ENCODE measurements at regions not wholly inside any gene's neighbourhood (a gene's known extent, or its start where the extent isn't known, plus 50 kb on each side); places are given as distances from the start of the nearest gene placed in this dataset.

DNA sequence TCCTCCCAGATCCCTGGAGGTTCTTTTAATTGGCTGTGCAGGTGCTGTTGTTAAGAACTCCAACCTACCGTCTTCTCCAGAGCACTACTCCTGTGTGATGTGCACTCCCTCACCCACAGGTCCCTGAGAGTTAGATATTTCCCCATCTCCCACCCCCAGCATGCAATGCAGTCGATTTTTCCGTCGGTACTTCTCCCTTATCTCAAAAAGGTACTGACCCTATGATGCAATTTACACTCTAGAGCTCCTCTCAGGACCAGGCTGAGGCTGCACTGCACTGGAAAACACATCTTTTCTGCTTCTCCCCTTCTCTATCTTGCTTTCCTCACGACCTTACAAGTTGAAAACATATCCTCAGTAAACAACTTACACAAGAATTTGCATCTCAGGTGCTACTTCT, 312.4 kb upstream of the TBX3 start:
- no peak for TF ChIP-seq CTCF (IDR thresholded peaks at IDR 0.05)
- no peak overlapping the region for H3K27ac Mint-ChIP-seq
- Histone ChIP-seq H3K4me1 (ENCODE audit: control insufficient read depth in 1 of 2, insufficient read depth in 2 of 2, low read length in 2 of 2) (no peaks in the 10 kb centered on the region), H4K20me1 (ENCODE audit: insufficient read depth, low read length) (no peaks in the 10 kb centered on the region), H3K4me2 (replicated peaks; ENCODE audit: extremely low read depth, low read length, poor library complexity, severe bottlenecking) (no peak overlapping the region), H3K79me2 (ENCODE audit: insufficient read depth, low read length) (no peaks in the 10 kb centered on the region), H3K9ac (ENCODE audit: insufficient read depth, low read length, poor library complexity, severe bottlenecking) (no peak overlapping the region), H3K36me3 (replicated peaks in 1 of 2; ENCODE audit: control insufficient read depth in 1 of 2, insufficient read depth in 2 of 2, low read length in 2 of 2) (no peaks in the 10 kb centered on the region), H3K27ac (ENCODE audit: low read depth in 1 of 2, low read length in 2 of 2) (no peak overlapping the region), H3K4me3 (replicated peaks in 1 of 3; ENCODE audit: low read depth in 2 of 3, low read length in 3 of 3) (no peak overlapping the region), H3K27me3 (ENCODE audit: control insufficient read depth in 2 of 2, insufficient read depth in 2 of 2, low read length in 2 of 2) (no peaks in the 10 kb centered on the region), H3K9me3 (replicated peaks in 1 of 2; ENCODE audit: control insufficient read depth in 1 of 2, insufficient read depth in 1 of 2, low read length in 2 of 2) (peaks cover 7 to 9% of the 10 kb centered on the region in 2 donors), H2AFZ (ENCODE audit: insufficient read depth, low read depth, low read length, poor library complexity, severe bottlenecking) (no peak overlapping the region)
- intact Hi-C loops (cut with micrococcal nuclease), result no loop called here
- H3K36me3 Mint-ChIP-seq, result no peaks in the 10 kb centered on the region
- peaks cover 0 to 10% (median 3%) of the 10 kb centered on the region in 7 donors for H3K9me3 Mint-ChIP-seq
- WGBS (ENCODE audit: insufficient coverage), result 80% methylated on average over 4 of the region's 5 CpGs
- peaks cover 0 to 7% (median 3%) of the 10 kb centered on the region in 3 donors for H3K27me3 Mint-ChIP-seq (ENCODE audit: low read depth in 3 of 3)
- H3K4me1 Mint-ChIP-seq, result no peaks in the 10 kb centered on the region
- DNase-seq, result no peak
- no peak overlapping the region for H3K4me3 Mint-ChIP-seq

- no peaks in the 10 kb centered on the region for H3K36me3 Mint-ChIP-seq
- Histone ChIP-seq H3K4me2 (replicated peaks; ENCODE audit: extremely low read depth, low read length, poor library complexity, severe bottlenecking) (no peak overlapping the region), H3K36me3 (replicated peaks in 1 of 2; ENCODE audit: control insufficient read depth in 1 of 2, insufficient read depth in 2 of 2, low read length in 2 of 2) (no peaks in the 10 kb centered on the region), H3K4me3 (replicated peaks in 1 of 3; ENCODE audit: low read depth in 2 of 3, low read length in 3 of 3) (no peak overlapping the region), H4K20me1 (ENCODE audit: insufficient read depth, low read length) (no peaks in the 10 kb centered on the region), H2AFZ (ENCODE audit: insufficient read depth, low read depth, low read length, poor library complexity, severe bottlenecking) (no peak overlapping the region), H3K9ac (ENCODE audit: insufficient read depth, low read length, poor library complexity, severe bottlenecking) (no peak overlapping the region), H3K27ac (ENCODE audit: low read depth in 1 of 2, low read length in 2 of 2) (no peak overlapping the region), H3K27me3 (ENCODE audit: control insufficient read depth in 2 of 2, insufficient read depth in 2 of 2, low read length in 2 of 2) (no peaks in the 10 kb centered on the region), H3K79me2 (ENCODE audit: insufficient read depth, low read length) (no peaks in the 10 kb centered on the region), H3K4me1 (ENCODE audit: control insufficient read depth in 1 of 2, insufficient read depth in 2 of 2, low read length in 2 of 2) (no peaks in the 10 kb centered on the region), H3K9me3 (replicated peaks in 1 of 2; ENCODE audit: control insufficient read depth in 1 of 2, insufficient read depth in 1 of 2, low read length in 2 of 2) (peaks cover 7 to 9% of the 10 kb centered on the region in 2 donors)
- no peak for DNase-seq
- WGBS (ENCODE audit: insufficient coverage), result 80% methylated on average over 1 of the region's 2 CpGs
- H3K4me3 Mint-ChIP-seq, result no peak overlapping the region
- intact Hi-C loops (cut with micrococcal nuclease), result no loop called here
- no peak overlapping the region for H3K27ac Mint-ChIP-seq
- TF ChIP-seq CTCF (IDR thresholded peaks at IDR 0.05), result no peak
- peaks cover 0 to 5% (median under 1%) of the 10 kb centered on the region in 3 donors for H3K27me3 Mint-ChIP-seq (ENCODE audit: low read depth in 3 of 3)
- H3K9me3 Mint-ChIP-seq, result peaks cover 0 to 10% (median 3%) of the 10 kb centered on the region in 7 donors
- H3K4me1 Mint-ChIP-seq, result no peaks in the 10 kb centered on the region
Observed at GRCh38 chr12:114995891-114996290, 311.9 kb upstream of the TBX3 start.
